ENCODE measurements at regions not wholly inside any gene's neighbourhood (a gene's known extent, or its start where the extent isn't known, plus 50 kb on each side); places are given as distances from the start of the nearest gene placed in this dataset.

DNA sequence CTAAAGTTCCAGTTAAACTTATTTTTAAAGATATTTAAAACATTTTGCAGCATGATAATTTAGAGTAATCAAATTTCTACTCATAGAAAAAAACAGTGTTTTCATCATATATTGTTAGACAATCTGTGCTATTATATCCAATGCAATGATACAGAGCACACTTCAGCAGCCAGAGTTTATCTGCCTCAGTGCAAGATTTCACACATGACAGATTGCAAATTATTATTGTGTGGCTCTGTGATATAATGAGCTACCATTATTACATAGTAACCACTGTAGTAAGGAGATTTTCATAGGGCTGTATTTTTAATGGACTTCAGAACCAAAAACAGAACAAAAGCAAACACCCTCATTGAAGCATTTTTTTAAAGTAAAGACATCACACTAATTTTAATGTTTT lies 762.4 kb downstream of the DSC3 start:
- Mint-ChIP-seq H3K4me1 (peaks cover 4 to 7% of the 10 kb centered on the region in 2 experiments; a peak in 2 of 4 replicates), H3K27ac (no peak overlapping the region), H3K4me3 (no peak overlapping the region), H3K9me3 (no peaks in the 10 kb centered on the region), H3K27me3 (ENCODE audit: low read depth) (no peaks in the 10 kb centered on the region), H3K36me3 (ENCODE audit: insufficient read depth in 1 of 3, low read depth in 3 of 3) (no peaks in the 10 kb centered on the region)
- Histone ChIP-seq H3K4ac (ENCODE audit: low read depth, low read length) (no peak overlapping the region), H3K79me1 (ENCODE audit: insufficient read depth, low read depth, low read length, poor library complexity, severe bottlenecking) (no peaks in the 10 kb centered on the region), H3K23ac (ENCODE audit: insufficient read length, low read depth, low read length) (no peak overlapping the region), H3K56ac (ENCODE audit: insufficient read length, low read depth, low read length) (no peak overlapping the region), H3K27me3 (ENCODE audit: insufficient read depth, low read length) (no peaks in the 10 kb centered on the region), H3T11ph (ENCODE audit: low read length) (no peak overlapping the region), H4K8ac (replicated peaks; ENCODE audit: insufficient read length, low read depth, low read length) (no peak overlapping the region), H2BK15ac (ENCODE audit: low read depth, low read length) (no peak overlapping the region), H3K4me1 (ENCODE audit: insufficient read depth, low read length) (no peaks in the 10 kb centered on the region), H2BK5ac (ENCODE audit: insufficient read length, low read length) (no peak overlapping the region), H4K5ac (ENCODE audit: insufficient read length, low read depth, low read length) (no peak overlapping the region), H4K20me1 (ENCODE audit: control insufficient read depth, insufficient read depth, insufficient read length) (no peaks in the 10 kb centered on the region), H2BK20ac (ENCODE audit: low read depth, low read length, poor library complexity, severe bottlenecking) (no peak overlapping the region), H3K4me2 (ENCODE audit: insufficient read depth, insufficient read length, low read length) (no peak overlapping the region), H3K79me2 (ENCODE audit: insufficient read depth, low read length) (no peaks in the 10 kb centered on the region), H2BK120ac (ENCODE audit: low read depth, low read length, poor library complexity, severe bottlenecking) (no peak overlapping the region), H3K9ac (ENCODE audit: extremely low read depth, insufficient read length, low read length) (no peak overlapping the region), H3K9me3 (ENCODE audit: control insufficient read depth, low read depth, low read length) (no peaks in the 10 kb centered on the region), H4K91ac (ENCODE audit: insufficient read length, low read depth, low read length) (no peak overlapping the region), H3K27ac (ENCODE audit: insufficient read length, low read depth, low read length) (no peak overlapping the region), H3K23me2 (ENCODE audit: insufficient read length, low read depth, low read length, poor library complexity, severe bottlenecking) (no peaks in the 10 kb centered on the region), H3K14ac (ENCODE audit: insufficient read depth, low read length) (no peak overlapping the region), H2AK5ac (ENCODE audit: insufficient read length, low read length) (no peak overlapping the region), H2BK12ac (ENCODE audit: insufficient read length, low read depth, low read length) (no peak overlapping the region), H3K18ac (ENCODE audit: insufficient read length, low read depth, low read length) (no peak overlapping the region), H2AFZ (ENCODE audit: low read length) (no peak overlapping the region)
- TF ChIP-seq CTCF (conservative IDR thresholded peaks at IDR 0.05) = no peak
- no peak for DNase-seq
